ENCODE measurements at regions not wholly inside any gene's neighbourhood (a gene's known extent, or its start where the extent isn't known, plus 50 kb on each side); places are given as distances from the start of the nearest gene placed in this dataset.
"Not testable (repeated sequence)": the region's sequence is repeated elsewhere in the genome, so short reads cannot be mapped to it uniquely, and the experiment has no call there.

- DNase-seq = no peak
Observed at GRCh38 chr3:159482994-159483367, 505.7 kb upstream of the IL12A start.

GRCh38 chr3:159486580-159486979, 502.1 kb upstream of the IL12A start:
- no peak for DNase-seq

- DNase-seq = no peak
Observed at GRCh38 chr3:159487304-159487703, 501.3 kb upstream of the IL12A start.

- DNase-seq = no peak
Observed at GRCh38 chr3:159488602-159489001, 500.0 kb upstream of the IL12A start.

- no peak for DNase-seq
Observed at GRCh38 chr3:159497361-159497760, 491.3 kb upstream of the IL12A start.

GRCh38 chr3:159499031-159499793, 489.4 kb upstream of the IL12A start:
- DNase-seq = no peak

- DNase-seq = no peak
Observed at GRCh38 chr3:159501029-159501428, 487.6 kb upstream of the IL12A start.

- DNase-seq = no peak
Observed at GRCh38 chr3:159502986-159503385, 485.6 kb upstream of the IL12A start.

- not testable (repeated sequence) for DNase-seq
Observed at GRCh38 chr3:159510988-159511387, 477.6 kb upstream of the IL12A start.

GRCh38 chr3:159513444-159513843, 475.2 kb upstream of the IL12A start:
- DNase-seq = no peak

GRCh38 chr3:159513867-159514380, 474.7 kb upstream of the IL12A start:
- DNase-seq = no peak

GRCh38 chr3:159517105-159517504, 471.5 kb upstream of the IL12A start:
- no peak for DNase-seq

GRCh38 chr3:159520638-159521037, 468.0 kb upstream of the IL12A start:
- DNase-seq = no peak

GRCh38 chr3:159522276-159522675, 466.4 kb upstream of the IL12A start:
- DNase-seq = no peak

GRCh38 chr3:159528251-159528895, 460.3 kb upstream of the IL12A start:
- no peak for DNase-seq

- no peak for DNase-seq
Observed at GRCh38 chr3:159532577-159532976, 456.1 kb upstream of the IL12A start.

- DNase-seq = no peak
Observed at GRCh38 chr3:159534496-159534895, 454.1 kb upstream of the IL12A start.

- DNase-seq = no peak
Observed at GRCh38 chr3:159536876-159537275, 451.8 kb upstream of the IL12A start.

- no peak for DNase-seq
Observed at GRCh38 chr3:159538507-159538906, 450.1 kb upstream of the IL12A start.

- DNase-seq = no peak
Observed at GRCh38 chr3:159540882-159541495, 447.6 kb upstream of the IL12A start.

GRCh38 chr3:159548675-159549335, 439.8 kb upstream of the IL12A start:
- DNase-seq = no peak

GRCh38 chr3:159555205-159555604, 433.4 kb upstream of the IL12A start:
- DNase-seq = no peak

GRCh38 chr3:159559771-159560170, 428.9 kb upstream of the IL12A start:
- no peak for DNase-seq
